Kidney epithelial cell (primary cell): ENCODE measurements at regions not wholly inside any gene's neighbourhood (a gene's known extent, or its start where the extent isn't known, plus 50 kb on each side); places are given as distances from the start of the nearest gene placed in this dataset.

Experiments used
- DNase-seq: peaks from one replicate; pipeline ENCODE4 v3.0.0-alpha.2; 2010; ENCODE audit warnings: low read depth
- H3K27me3 ChIP-seq: 2 replicates; pipeline ENCODE4 v1.6.0; 2011; ENCODE audit warnings: low read length; ENCODE audit not compliant: control insufficient read depth, insufficient read depth
- H3K36me3 ChIP-seq: 2 replicates; pipeline ENCODE4 v1.5.1; 2011; ENCODE audit warnings: low read length; ENCODE audit not compliant: control insufficient read depth, insufficient read depth
- H3K4me3 ChIP-seq: 2 replicates; pipeline ENCODE4 v1.5.1; 2011; ENCODE audit warnings: low read depth, mild to moderate bottlenecking, control low read depth, low read length
- CTCF ChIP-seq: IDR thresholded peaks from 2 replicates; pipeline ENCODE4 v1.5.1; 2011; ENCODE audit warnings: mild to moderate bottlenecking, moderate library complexity, low read length, control low read depth, inconsistent platforms; ENCODE audit not compliant: insufficient read depth, poor library complexity, severe bottlenecking

- no peaks in the 10 kb centered on the region for H3K36me3 ChIP-seq
- no peak for DNase-seq
- no peaks in the 10 kb centered on the region for H3K27me3 ChIP-seq
- H3K4me3 ChIP-seq, result no peak overlapping the region
- TF ChIP-seq CTCF, result no peak
Measured at GRCh38 chr11:70007796-70008195, 70.3 kb upstream of the ANO1 start.

- no peaks in the 10 kb centered on the region for H3K36me3 ChIP-seq
- no peaks in the 10 kb centered on the region for H3K27me3 ChIP-seq
- TF ChIP-seq CTCF, result no peak
- H3K4me3 ChIP-seq, result no peak overlapping the region
- no peak for DNase-seq
Measured at GRCh38 chr11:70010774-70011173, 67.3 kb upstream of the ANO1 start.

GRCh38 chr11:70012134-70012733 lies 65.9 kb upstream of the ANO1 start:
- Histone ChIP-seq H3K36me3 (no peaks in the 10 kb centered on the region), H3K4me3 (no peak overlapping the region), H3K27me3 (no peaks in the 10 kb centered on the region)
- DNase-seq, result no peak
- TF ChIP-seq CTCF, result no peak

GRCh38 chr11:70014291-70014690 lies 63.8 kb upstream of the ANO1 start:
- no peak for DNase-seq
- no peak for TF ChIP-seq CTCF
- H3K4me3 ChIP-seq, result no peak overlapping the region
- no peaks in the 10 kb centered on the region for H3K27me3 ChIP-seq
- no peaks in the 10 kb centered on the region for H3K36me3 ChIP-seq

- H3K36me3 ChIP-seq, result no peaks in the 10 kb centered on the region
- TF ChIP-seq CTCF, result no peak
- H3K4me3 ChIP-seq, result no peak overlapping the region
- H3K27me3 ChIP-seq, result no peaks in the 10 kb centered on the region
- peak; percentile 43 for DNase-seq
Measured at GRCh38 chr11:70016666-70017367, 61.3 kb upstream of the ANO1 start.

GRCh38 chr11:70018816-70019215 lies 59.3 kb upstream of the ANO1 start:
- DNase-seq, result no peak
- TF ChIP-seq CTCF, result no peak
- no peak overlapping the region for H3K4me3 ChIP-seq
- H3K27me3 ChIP-seq, result no peaks in the 10 kb centered on the region
- no peaks in the 10 kb centered on the region for H3K36me3 ChIP-seq
